SK-N-SH (cell line): ENCODE measurements at regions not wholly inside any gene's neighbourhood (a gene's known extent, or its start where the extent isn't known, plus 50 kb on each side); places are given as distances from the start of the nearest gene placed in this dataset.

ENCODE experiments used
- CTCF ChIA-PET: fragments of 300-600, 350-600 bp; formaldehyde crosslinking; extraction: SDS; loops from one replicate; lab custom pipeline; 2021; lab: Yijun Ruan, JAX
- POLR2A ChIA-PET: fragments of 350-600 bp; sonication (Branson Sonifier 250); formaldehyde crosslinking; extraction: SDS; loops from one replicate; lab custom pipeline; 2020; ENCODE audit warnings: antibody characterized with exemption, inconsistent platforms; lab: Yijun Ruan, JAX
- DNase-seq: peaks from one replicate; pipeline ENCODE4 v3.0.0; 2012
- H2AFZ ChIP-seq: fragments of 200-600 bp; sonication (generic); 2 replicates; pipeline ENCODE4 v1.8.1; 2016; ENCODE audit warnings: antibody characterized with exemption, mild to moderate bottlenecking, low read depth
- H3F3A ChIP-seq: fragments of 200-600 bp; sonication (generic); replicated peaks from 2 replicates; pipeline ENCODE3; 2016; ENCODE audit warnings: antibody characterized with exemption, mild to moderate bottlenecking; ENCODE audit not compliant: insufficient read depth
- H3K27ac ChIP-seq, 2 experiments: fragments of 200-500 bp in 1 of 2; fragments of 200-600 bp in 1 of 2; sonication (Bioruptor generic) in 1 of 2; sonication (generic), shearing (Covaris generic) in 1 of 2; 2 replicates each; pipeline versions ENCODE4 v1.5.1 to v1.6.1; 2014 to 2016; ENCODE audit warnings: low read depth in 2 of 2, inconsistent platforms in 1 of 2, low read length in 1 of 2, mild to moderate bottlenecking in 1 of 2, mixed read lengths in 1 of 2
- H3K27me3 ChIP-seq: fragments of 200-600 bp; sonication (generic), shearing (Covaris generic); 2 replicates; pipeline ENCODE4 v1.6.1; 2016; ENCODE audit warnings: mixed run types; ENCODE audit not compliant: insufficient read depth
- H3K36me3 ChIP-seq, 2 experiments: fragments of 200-500 bp in 1 of 2; fragments of 200-600 bp in 1 of 2; sonication (Bioruptor generic) in 1 of 2; sonication (generic) in 1 of 2; replicated peaks in 1 of 2; 2 replicates each; pipeline versions ENCODE3 to v1.5.1; 2014 to 2016; ENCODE audit warnings: low read length in 1 of 2, mild to moderate bottlenecking in 1 of 2; ENCODE audit not compliant: insufficient read depth in 2 of 2, control insufficient read depth in 1 of 2
- H3K4me1 ChIP-seq, 2 experiments: fragments of 200-500 bp in 1 of 2; fragments of 200-600 bp in 1 of 2; sonication (Bioruptor generic) in 1 of 2; sonication (generic), shearing (Covaris generic) in 1 of 2; 2 replicates each; pipeline versions ENCODE4 v1.5.1 to v1.6.1; 2014 to 2016; ENCODE audit warnings: low read depth in 1 of 2, low read length in 1 of 2, mixed run types in 1 of 2; ENCODE audit not compliant: insufficient read depth in 2 of 2, control insufficient read depth in 1 of 2
- H3K4me2 ChIP-seq: fragments of 200-600 bp; sonication (generic), shearing (Covaris generic); 2 replicates; pipeline ENCODE4 v1.6.1; 2017; ENCODE audit warnings: mixed run types
- H3K4me3 ChIP-seq, 2 experiments: fragments of 200-500 bp in 1 of 2; fragments of 200-600 bp in 1 of 2; sonication (Bioruptor generic) in 1 of 2; sonication (generic), shearing (Covaris generic) in 1 of 2; 2 replicates each; pipeline versions ENCODE4 v1.5.1 to v1.8.1; 2014 to 2016; ENCODE audit warnings: low read depth in 2 of 2, inconsistent platforms in 1 of 2, low read length in 1 of 2, mild to moderate bottlenecking in 1 of 2, mixed read lengths in 1 of 2, moderate library complexity in 1 of 2
- H3K79me2 ChIP-seq: fragments of 200-600 bp; sonication (generic); 2 replicates; pipeline ENCODE4 v1.8.1; 2017; ENCODE audit warnings: mild to moderate bottlenecking; ENCODE audit not compliant: insufficient read depth
- H3K9ac ChIP-seq: fragments of 200-600 bp; sonication (generic); 2 replicates; pipeline ENCODE4 v1.6.1; 2017; ENCODE audit warnings: mixed run types
- H3K9me2 ChIP-seq: fragments of 200-600 bp; sonication (generic); 2 replicates; pipeline ENCODE4 v1.6.1; 2017; ENCODE audit warnings: mixed run types
- H3K9me3 ChIP-seq: fragments of 200-600 bp; sonication (generic); 2 replicates; pipeline ENCODE4 v1.6.1; 2017; ENCODE audit warnings: mixed run types, mild to moderate bottlenecking, moderate library complexity
- H4K20me1 ChIP-seq: fragments of 200-600 bp; sonication (generic); 2 replicates; pipeline ENCODE4 v1.6.1; 2017; ENCODE audit warnings: mild to moderate bottlenecking, mixed run types; ENCODE audit not compliant: insufficient read depth
- CHD2 ChIP-seq: fragments of 150-350 bp; IDR thresholded peaks from 2 replicates; pipeline ENCODE4 v1.6.1; 2018; ENCODE audit warnings: low read length; ENCODE audit not compliant: partially characterized antibody
- EZH2phosphoT487 ChIP-seq: fragments of 200-600 bp; sonication (generic); IDR thresholded peaks from 2 replicates; pipeline ENCODE4 v1.6.1; 2017; ENCODE audit warnings: low read depth, mixed run types, mild to moderate bottlenecking, antibody characterized with exemption, moderate library complexity, borderline replicate concordance
- FOSL2 ChIP-seq: IDR thresholded peaks from 2 replicates; pipeline ENCODE4 v1.4.0; 2012; ENCODE audit warnings: low read depth, mild to moderate bottlenecking, moderate library complexity, borderline replicate concordance
- FOXJ3 ChIP-seq: sonication (generic); formaldehyde crosslinking; IDR thresholded peaks from 2 replicates; pipeline ENCODE4 v1.5.1; 2020; ENCODE audit warnings: mild to moderate bottlenecking, missing genetic modification reagents
- GABPA ChIP-seq: IDR thresholded peaks from 2 replicates; pipeline ENCODE4 v1.4.0; 2012; ENCODE audit warnings: low read depth, mild to moderate bottlenecking
- MAX ChIP-seq: IDR thresholded peaks from 2 replicates; pipeline ENCODE4 v1.4.0; 2012; ENCODE audit warnings: low read depth
- MXI1 ChIP-seq: IDR thresholded peaks from 2 replicates; pipeline ENCODE4 v1.6.1; 2012; ENCODE audit warnings: mild to moderate bottlenecking, low read depth, low read length, improper control_type of control experiment
- NRF1 ChIP-seq: IDR thresholded peaks from 2 replicates; pipeline ENCODE4 v1.6.1; 2012; ENCODE audit warnings: low read depth, mild to moderate bottlenecking, low read length
- RCOR1 ChIP-seq: fragments of 150-350 bp; IDR thresholded peaks from 2 replicates; pipeline ENCODE4 v1.6.1; 2017; ENCODE audit warnings: antibody characterized with exemption, low read length
- RFX5 ChIP-seq: IDR thresholded peaks from 2 replicates; pipeline ENCODE4 v1.6.1; 2012; ENCODE audit warnings: mild to moderate bottlenecking, improper control_type of control experiment, low read length
- RXRA ChIP-seq: IDR thresholded peaks from 2 replicates; pipeline ENCODE4 v1.4.0; 2012; ENCODE audit warnings: low read depth, mild to moderate bottlenecking, borderline replicate concordance
- SIN3A ChIP-seq: IDR thresholded peaks from 2 replicates; pipeline ENCODE4 v1.6.1; 2012; ENCODE audit warnings: low read depth, mild to moderate bottlenecking, low read length, moderate library complexity, borderline replicate concordance
- SMC3 ChIP-seq: IDR thresholded peaks from 2 replicates; pipeline ENCODE4 v1.6.1; 2012; ENCODE audit warnings: low read depth, low read length, improper control_type of control experiment
- USF2 ChIP-seq: fragments of 150-350 bp; IDR thresholded peaks from 2 replicates; pipeline ENCODE4 v1.6.1; 2017; ENCODE audit warnings: antibody characterized with exemption, low read length, low read depth, borderline replicate concordance
- YY1 ChIP-seq: IDR thresholded peaks from 2 replicates; pipeline ENCODE4 v1.4.0; 2012; ENCODE audit warnings: low read depth, mild to moderate bottlenecking
- ZBTB33 ChIP-seq: IDR thresholded peaks from 2 replicates; pipeline ENCODE4 v1.4.0; 2012; ENCODE audit warnings: low read depth, borderline replicate concordance
- WGBS: methylation state at CpG from one replicate; pipeline ENCODE4 v1.1.6; 2017; ENCODE audit warnings: low lambda C conversion rate; 5-methylcytosine and 5-hydroxymethylcytosine counted together
- TF ChIP-seq, protein P1 (sequence below): fragments of 150-350 bp; IDR thresholded peaks from 2 replicates; pipeline ENCODE4 v1.6.1; 2016; ENCODE audit warnings: mild to moderate bottlenecking, low read depth, low read length
- TF ChIP-seq, protein P2 (sequence below): IDR thresholded peaks from 2 replicates; pipeline ENCODE4 v1.6.1; 2012; ENCODE audit warnings: mild to moderate bottlenecking, low read depth, low read length, moderate library complexity

DNA sequence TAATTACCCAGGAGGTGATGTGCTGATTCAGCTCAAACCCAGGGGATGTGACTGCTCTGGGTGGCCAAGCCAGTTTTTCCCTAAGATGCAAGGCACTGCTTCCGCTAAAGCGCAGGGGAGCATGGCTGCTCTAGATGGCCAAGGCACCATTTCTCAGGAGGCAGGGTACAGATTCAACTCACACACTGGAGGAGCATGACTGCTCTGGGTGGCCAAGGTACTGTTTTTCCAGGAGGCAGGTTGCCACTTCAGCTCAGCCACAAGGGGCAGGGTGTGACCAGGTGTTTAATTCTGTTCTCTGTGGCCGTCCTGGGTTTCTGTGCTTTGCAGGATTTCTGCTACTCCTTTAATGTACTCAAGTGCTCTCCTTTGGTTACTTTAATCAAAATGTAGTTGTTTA is 659.3 kb upstream of the ARRDC4 start:
- Histone ChIP-seq H3K36me3 (no peaks in the 10 kb centered on the region), H3K4me1 (no peaks in the 10 kb centered on the region), H3F3A (no peaks in the 10 kb centered on the region), H2AFZ (no peak overlapping the region), H3K4me3 (no peak overlapping the region), H3K9me3 (no peaks in the 10 kb centered on the region; the same call in 1 of the 2 replicates), H3K4me2 (no peak overlapping the region), H3K9me2 (no peaks in the 10 kb centered on the region), H3K79me2 (no peaks in the 10 kb centered on the region), H3K27me3 (no peaks in the 10 kb centered on the region), H3K9ac (no peak overlapping the region), H3K27ac (no peak overlapping the region), H4K20me1 (no peaks in the 10 kb centered on the region)
- 0% methylated on average over 1 of the region's 3 CpGs for WGBS
- DNase-seq: no peak
- CTCF ChIA-PET: no interaction called here
- no peak for TF ChIP-seq EZH2phosphoT487
- TF ChIP-seq SMC3: no peak
- POLR2A ChIA-PET: no interaction called here

DNA sequence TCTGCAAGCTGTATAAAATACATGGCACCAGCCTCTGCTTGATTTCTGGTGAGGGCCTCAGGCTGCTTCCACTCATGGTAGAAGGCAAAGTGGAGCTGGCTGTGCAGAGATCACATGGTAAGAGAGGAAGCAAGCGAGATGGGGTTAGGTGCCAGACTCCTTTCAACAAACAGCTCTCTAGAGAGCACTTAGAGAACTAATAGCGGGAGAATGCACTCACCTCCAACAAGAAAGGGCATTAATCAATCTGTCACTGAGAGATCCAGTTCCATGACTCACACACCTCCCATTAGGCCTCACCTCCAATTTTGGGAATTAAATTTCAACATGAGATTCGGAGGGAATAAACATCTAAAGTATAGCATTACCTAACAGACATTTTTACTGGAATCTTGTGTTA is 644.1 kb upstream of the ARRDC4 start:
- WGBS: 0% methylated on average over 3 of the region's 3 CpGs
- Histone ChIP-seq H3K9me3 (0 out of 2 replicates have a peak, but pooled peaks cover 6% of the 10 kb centered on the region), H3K9me2 (no peaks in the 10 kb centered on the region), H3F3A (no peaks in the 10 kb centered on the region), H3K9ac (no peak overlapping the region), H3K36me3 (no peaks in the 10 kb centered on the region), H2AFZ (no peak overlapping the region), H3K79me2 (no peaks in the 10 kb centered on the region), H3K4me3 (no peak overlapping the region), H3K27me3 (no peaks in the 10 kb centered on the region), H3K4me2 (no peak overlapping the region), H3K27ac (no peak overlapping the region), H3K4me1 (no peaks in the 10 kb centered on the region; a peak in 1 of 4 replicates), H4K20me1 (no peaks in the 10 kb centered on the region)
- CTCF ChIA-PET: no interaction called here
- DNase-seq: no peak
- POLR2A ChIA-PET: no interaction called here
- TF ChIP-seq, protein P1, sequence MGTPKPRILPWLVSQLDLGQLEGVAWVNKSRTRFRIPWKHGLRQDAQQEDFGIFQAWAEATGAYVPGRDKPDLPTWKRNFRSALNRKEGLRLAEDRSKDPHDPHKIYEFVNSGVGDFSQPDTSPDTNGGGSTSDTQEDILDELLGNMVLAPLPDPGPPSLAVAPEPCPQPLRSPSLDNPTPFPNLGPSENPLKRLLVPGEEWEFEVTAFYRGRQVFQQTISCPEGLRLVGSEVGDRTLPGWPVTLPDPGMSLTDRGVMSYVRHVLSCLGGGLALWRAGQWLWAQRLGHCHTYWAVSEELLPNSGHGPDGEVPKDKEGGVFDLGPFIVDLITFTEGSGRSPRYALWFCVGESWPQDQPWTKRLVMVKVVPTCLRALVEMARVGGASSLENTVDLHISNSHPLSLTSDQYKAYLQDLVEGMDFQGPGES: no peak
- TF ChIP-seq CHD2 (no peak), MAX (no peak), ZBTB33 (no peak), FOSL2 (no peak), RCOR1 (no peak), SIN3A (no peak), USF2 (no peak), RFX5 (no peak), RXRA (no peak), FOXJ3 (CRISPR knock-in tag) (no peak), MXI1 (no peak), NRF1 (no peak), GABPA (no peak), YY1 (no peak)
- TF ChIP-seq, protein P2, sequence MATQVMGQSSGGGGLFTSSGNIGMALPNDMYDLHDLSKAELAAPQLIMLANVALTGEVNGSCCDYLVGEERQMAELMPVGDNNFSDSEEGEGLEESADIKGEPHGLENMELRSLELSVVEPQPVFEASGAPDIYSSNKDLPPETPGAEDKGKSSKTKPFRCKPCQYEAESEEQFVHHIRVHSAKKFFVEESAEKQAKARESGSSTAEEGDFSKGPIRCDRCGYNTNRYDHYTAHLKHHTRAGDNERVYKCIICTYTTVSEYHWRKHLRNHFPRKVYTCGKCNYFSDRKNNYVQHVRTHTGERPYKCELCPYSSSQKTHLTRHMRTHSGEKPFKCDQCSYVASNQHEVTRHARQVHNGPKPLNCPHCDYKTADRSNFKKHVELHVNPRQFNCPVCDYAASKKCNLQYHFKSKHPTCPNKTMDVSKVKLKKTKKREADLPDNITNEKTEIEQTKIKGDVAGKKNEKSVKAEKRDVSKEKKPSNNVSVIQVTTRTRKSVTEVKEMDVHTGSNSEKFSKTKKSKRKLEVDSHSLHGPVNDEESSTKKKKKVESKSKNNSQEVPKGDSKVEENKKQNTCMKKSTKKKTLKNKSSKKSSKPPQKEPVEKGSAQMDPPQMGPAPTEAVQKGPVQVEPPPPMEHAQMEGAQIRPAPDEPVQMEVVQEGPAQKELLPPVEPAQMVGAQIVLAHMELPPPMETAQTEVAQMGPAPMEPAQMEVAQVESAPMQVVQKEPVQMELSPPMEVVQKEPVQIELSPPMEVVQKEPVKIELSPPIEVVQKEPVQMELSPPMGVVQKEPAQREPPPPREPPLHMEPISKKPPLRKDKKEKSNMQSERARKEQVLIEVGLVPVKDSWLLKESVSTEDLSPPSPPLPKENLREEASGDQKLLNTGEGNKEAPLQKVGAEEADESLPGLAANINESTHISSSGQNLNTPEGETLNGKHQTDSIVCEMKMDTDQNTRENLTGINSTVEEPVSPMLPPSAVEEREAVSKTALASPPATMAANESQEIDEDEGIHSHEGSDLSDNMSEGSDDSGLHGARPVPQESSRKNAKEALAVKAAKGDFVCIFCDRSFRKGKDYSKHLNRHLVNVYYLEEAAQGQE: no peak
